ENCODE measurements at regions not wholly inside any gene's neighbourhood (a gene's known extent, or its start where the extent isn't known, plus 50 kb on each side); places are given as distances from the start of the nearest gene placed in this dataset.

GRCh38 chr14:98594156-98594555, 677.8 kb downstream of the BCL11B start:
- DNase-seq (ENCODE audit: missing footprints) (no peak), ATAC-seq (no peak)
- intact Hi-C loops (cut with DNase I): no loop called here

GRCh38 chr14:98598576-98598975, 673.4 kb downstream of the BCL11B start:
- no peak for ATAC-seq
- intact Hi-C loops (cut with DNase I): no loop called here
- DNase-seq (ENCODE audit: missing footprints): no peak

GRCh38 chr14:98599082-98599481, 672.9 kb downstream of the BCL11B start:
- DNase-seq (ENCODE audit: missing footprints) (no peak), ATAC-seq (no peak)
- intact Hi-C loops (cut with DNase I): no loop called here

DNA sequence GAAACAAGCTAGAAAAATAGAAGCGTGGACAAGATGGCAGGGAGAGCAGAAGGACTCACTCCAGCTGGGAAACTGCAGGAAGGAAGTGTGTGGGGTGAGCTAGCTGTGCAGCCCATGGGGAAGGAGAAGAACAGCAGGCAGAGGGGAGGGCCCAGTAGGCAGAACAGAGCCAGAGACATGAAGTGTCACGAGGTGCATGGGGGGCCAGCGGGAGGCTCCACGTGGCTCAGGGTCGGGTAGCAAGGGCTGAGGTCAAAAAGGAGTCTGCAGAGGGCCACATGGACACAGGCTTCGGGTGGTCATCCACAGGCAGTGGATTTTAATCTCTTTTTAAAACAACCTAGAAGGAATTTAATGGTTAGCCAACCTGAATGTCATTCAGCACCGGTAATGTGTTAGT, 669.0 kb downstream of the BCL11B start:
- DNase-seq (ENCODE audit: missing footprints): no peak
- intact Hi-C loops (cut with DNase I): no loop called here
- ATAC-seq: no peak

DNA sequence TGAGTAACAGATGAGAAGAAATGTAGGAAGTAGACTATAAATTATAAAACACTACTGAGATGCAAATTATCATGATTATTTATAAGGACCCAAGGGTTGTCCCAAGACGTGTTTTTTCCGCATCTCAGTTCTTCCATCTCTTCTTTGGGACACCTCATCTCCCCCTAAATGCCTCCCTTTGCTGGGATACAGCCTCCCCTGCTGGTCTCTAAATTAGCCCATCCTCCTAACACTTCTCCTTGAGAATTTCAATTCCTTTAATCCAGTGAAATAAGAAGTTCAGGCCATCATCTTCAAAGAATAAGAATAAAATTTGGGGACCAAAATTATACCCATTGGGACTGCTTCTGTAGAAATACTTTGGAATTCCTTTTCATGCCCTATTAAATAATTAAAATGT, 667.0 kb downstream of the BCL11B start:
- intact Hi-C loops (cut with DNase I): no loop called here
- ATAC-seq: no peak
- DNase-seq (ENCODE audit: missing footprints): no peak

DNA sequence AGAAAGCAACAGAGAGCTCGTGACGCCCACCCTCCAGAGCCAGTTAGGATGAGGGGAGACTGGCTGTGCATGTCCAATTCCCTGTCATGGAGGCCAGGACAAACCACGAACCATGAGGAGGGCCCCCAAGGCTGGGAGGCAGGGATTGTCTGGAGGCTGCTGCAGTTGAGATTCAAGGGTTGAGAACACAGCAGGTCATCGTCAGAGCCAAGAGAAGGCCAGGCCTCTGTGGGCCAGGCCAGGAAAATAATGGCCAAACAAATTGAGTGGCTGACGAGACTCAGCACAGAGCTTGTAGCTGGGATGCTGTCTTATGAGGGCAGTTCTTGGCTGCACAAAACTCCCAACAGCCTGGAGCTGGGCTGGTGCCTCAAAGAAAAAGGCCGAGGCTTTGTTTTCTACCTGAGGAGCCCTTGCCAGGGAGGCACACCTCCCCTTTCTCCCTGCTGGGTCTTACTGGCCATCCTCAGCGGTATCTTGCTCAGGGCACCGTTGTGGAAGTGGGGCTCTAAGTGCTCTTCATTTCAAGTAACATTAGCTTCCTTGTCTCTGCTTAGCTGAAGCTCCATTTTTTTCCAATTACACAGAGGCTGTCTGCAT, 665.9 kb downstream of the BCL11B start:
- no peak for ATAC-seq
- DNase-seq (ENCODE audit: missing footprints): no peak
- intact Hi-C loops (cut with DNase I): no loop called here

GRCh38 chr14:98606816-98607215, 665.2 kb downstream of the BCL11B start:
- no peak for DNase-seq (ENCODE audit: missing footprints)
- ATAC-seq: no peak
- intact Hi-C loops (cut with DNase I): no loop called here

DNA sequence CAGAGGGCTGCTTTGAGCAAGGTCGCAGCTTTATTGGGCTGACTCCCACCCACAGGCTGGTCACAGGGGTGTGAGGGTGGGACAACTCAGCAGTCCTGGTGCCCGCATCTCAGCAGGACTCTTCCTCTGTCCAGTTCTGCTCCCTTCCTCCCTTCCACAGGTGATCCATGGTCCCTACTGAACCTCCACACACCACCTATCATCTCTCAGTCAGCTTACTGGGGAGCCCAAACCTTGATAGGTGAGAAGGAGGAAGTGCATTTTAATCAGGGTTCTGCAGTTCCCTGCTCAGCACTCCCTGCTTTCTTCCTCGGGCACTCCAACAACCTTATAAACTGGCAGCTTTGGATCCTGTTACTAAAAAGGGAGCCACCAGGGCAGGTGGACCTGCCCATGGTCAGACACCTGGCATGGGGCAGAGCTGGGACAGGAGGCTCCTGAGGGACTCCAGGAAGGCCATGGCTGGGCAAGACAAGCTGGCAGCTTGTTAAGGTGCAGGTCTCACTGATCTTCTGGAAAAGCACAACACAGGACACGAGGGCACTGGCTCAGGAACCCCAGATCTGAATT, 664.6 kb downstream of the BCL11B start:
- no peak for ATAC-seq
- intact Hi-C loops (cut with DNase I): no loop called here
- no peak for DNase-seq (ENCODE audit: missing footprints)

GRCh38 chr14:98608071-98609060, 663.6 kb downstream of the BCL11B start:
- ATAC-seq (no peak), DNase-seq (ENCODE audit: missing footprints) (no peak)
- intact Hi-C loops (cut with DNase I): no loop called here

DNA sequence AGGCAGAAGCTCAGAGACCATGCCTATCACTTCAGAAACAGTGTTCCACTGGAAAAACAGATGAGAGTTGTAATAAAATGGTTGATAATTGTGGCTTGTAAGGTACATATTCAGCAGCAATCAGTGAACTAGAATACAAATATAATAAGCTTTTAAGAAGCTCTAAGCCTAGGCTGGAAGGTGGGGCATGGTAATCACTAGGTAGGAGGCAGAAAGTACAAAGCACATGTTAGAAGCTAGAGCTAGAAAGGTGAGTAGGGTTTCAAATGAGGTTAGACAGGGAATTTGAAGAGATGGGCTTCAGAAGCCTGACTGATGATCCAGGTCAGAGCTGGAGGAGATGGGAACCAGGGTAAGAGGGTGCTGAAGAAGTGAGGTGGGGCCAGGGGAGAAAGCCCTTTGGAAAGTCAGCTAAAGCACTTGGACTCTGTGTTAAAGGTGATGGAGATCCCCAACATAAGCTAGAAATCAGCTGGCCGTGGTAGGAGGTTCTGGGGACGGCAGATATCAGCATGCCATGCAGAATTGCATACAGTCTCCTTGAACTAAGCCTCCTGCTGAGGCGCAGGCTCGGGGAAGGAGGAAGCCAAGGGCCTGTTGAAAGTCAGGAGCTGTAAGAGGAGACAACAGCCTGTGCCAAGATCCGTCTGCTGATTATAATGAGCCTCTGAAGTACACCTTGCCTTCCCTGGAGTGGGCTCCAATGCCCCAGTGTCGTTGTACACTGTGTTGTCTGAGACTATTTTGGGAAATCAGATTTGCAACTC, 659.4 kb downstream of the BCL11B start:
- DNase-seq (ENCODE audit: missing footprints) (no peak), ATAC-seq (no peak)
- intact Hi-C loops (cut with DNase I): no loop called here

GRCh38 chr14:98614741-98615140, 657.3 kb downstream of the BCL11B start:
- ATAC-seq (no peak), DNase-seq (ENCODE audit: missing footprints) (no peak)
- intact Hi-C loops (cut with DNase I): no loop called here

DNA sequence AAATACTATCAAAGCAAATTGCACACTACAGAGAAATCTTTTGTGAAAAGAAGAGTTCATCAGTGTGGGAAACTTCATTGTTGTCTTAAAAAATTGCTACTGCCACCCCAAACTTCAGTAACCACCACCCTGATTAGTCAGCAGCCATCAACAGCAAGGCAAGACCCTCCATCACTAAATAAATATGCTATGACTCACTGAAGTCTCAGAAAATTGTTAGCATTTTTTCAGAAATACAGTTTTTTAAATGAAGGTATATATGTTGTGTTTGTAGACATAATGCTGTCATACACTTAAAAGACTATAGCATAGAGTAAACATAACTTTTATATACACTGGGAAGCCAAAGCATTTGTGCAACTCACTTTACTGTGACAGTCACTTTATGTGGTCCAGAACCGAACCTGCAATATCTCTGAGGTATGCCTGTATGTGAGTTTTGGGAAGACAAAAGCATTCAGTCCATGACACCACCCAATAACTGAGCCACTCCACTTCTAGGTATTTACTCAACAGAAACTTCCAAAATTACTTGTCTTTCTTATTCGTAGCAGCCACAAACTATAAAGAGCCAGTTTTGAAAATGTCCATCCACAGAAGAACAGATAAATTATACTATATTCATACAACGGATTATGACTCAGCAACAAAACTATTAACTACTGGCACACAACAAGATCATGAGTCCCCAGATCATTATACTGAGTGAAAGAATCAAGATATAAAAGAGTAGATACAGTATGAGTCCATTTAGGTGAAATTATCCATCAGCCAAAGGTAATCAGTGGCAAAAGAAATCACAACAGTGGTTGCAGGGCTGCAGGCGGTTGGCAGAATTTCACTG, 649.6 kb downstream of the BCL11B start:
- ATAC-seq (no peak), DNase-seq (ENCODE audit: missing footprints) (no peak)
- intact Hi-C loops (cut with DNase I): no loop called here

- no peak for ATAC-seq
- intact Hi-C loops (cut with DNase I): no loop called here
- DNase-seq (ENCODE audit: missing footprints): no peak
These were observed 648.1 kb downstream of the BCL11B start for GRCh38 chr14:98623788-98624415.

GRCh38 chr14:98633380-98633779, 638.6 kb downstream of the BCL11B start:
- ATAC-seq (no peak), DNase-seq (ENCODE audit: missing footprints) (no peak)
- intact Hi-C loops (cut with DNase I): no loop called here

DNA sequence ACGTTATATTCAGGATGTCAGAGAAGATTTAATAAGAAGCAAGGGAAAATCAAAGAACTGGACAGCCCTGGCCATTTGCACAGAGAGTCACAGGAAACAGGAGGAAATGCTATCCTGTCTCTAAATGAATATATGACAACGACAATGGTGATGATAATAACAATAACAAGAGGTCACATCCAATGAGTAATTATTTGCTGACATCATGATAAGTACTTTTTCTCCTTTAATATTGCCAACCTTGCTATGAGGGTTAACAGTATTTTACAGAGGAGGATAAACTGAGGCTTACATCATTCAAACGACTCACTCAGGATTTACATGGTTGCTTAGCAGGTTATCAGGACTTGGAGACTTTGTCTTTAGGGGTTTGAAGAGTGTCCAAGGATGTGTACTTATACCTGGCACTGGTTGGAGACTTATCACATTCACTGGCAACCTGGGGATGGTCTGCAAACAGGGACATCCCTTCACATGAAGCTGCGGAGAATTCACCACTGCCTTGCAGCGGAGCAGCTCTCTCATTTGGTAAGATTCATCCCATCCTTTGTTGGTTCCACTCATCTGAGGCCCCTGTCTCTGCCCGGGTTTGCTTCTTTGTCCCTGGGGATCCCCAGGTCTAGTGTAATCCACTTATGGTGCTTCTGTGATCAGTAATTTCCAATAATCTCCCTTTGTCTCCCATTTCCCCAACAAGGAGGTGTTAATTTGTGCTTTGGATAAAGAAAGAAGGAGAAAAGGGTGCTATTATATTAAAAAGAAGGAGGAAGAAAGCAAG, 637.8 kb downstream of the BCL11B start:
- intact Hi-C loops (cut with DNase I): no loop called here
- no peak for ATAC-seq
- DNase-seq (ENCODE audit: missing footprints): no peak

DNA sequence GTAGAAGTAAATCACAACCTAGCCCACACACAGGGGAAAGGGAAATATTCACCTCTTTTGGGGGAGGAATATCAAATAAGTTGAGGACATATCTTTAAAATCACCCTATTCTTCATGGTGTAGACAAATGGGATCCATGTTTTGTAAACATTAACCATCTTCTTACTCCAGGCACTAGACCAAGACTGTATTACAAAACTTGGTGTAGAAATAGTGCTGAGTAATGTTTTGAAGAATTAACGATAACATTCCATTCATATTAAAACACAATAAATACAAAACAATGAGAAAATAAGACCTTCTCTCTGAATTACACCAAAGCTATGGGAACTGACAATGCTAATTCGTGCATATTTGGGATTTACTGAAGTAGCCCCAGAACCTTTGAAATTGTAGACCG, 633.6 kb downstream of the BCL11B start:
- no peak for DNase-seq (ENCODE audit: missing footprints)
- ATAC-seq: no peak
- intact Hi-C loops (cut with DNase I): no loop called here

DNA sequence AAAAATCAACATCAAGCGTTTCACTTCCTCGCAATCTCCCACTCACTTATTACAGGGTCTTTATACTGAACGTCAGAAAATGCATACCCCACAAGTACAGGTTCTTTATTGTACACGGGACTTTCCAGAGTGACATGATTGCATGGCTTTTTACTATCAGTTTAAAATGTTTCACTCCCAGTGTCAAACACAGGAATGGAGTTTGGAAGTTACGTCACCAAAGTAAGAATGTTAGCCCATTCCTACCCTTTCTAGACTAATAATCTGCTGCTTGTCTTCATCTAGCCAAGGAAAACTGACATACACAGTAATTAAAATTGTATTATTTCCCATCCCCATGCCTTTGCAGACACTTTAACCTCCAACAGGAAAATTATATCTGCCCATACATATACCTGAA, 624.2 kb downstream of the BCL11B start:
- DNase-seq (ENCODE audit: missing footprints): no peak
- intact Hi-C loops (cut with DNase I): no loop called here
- ATAC-seq: no peak

All from Right ventricle myocardium inferior (tissue), 1 donor.